Lower leg skin (tissue), 4 donors: ENCODE measurements at regions not wholly inside any gene's neighbourhood (a gene's known extent, or its start where the extent isn't known, plus 50 kb on each side); places are given as distances from the start of the nearest gene placed in this dataset.

ENCODE experiments used
- DNase-seq, 2 donors: peaks; one replicate each; pipeline ENCODE4 v3.0.0-alpha.2; 2019; ENCODE audit warnings: low spot score in 2 of 2
- H3K4me3 ChIP-seq: fragments of 200-600 bp; sonication (generic); 2 replicates; pipeline ENCODE4 v1.5.1; 2017; ENCODE audit warnings: mild to moderate bottlenecking, low read depth; ENCODE audit not compliant: poor library complexity, severe bottlenecking
- CTCF ChIP-seq, 3 donors: fragments of 450-650 bp; IDR thresholded peaks; one replicate each; pipeline ENCODE4 v1.5.1; 2016; ENCODE audit warnings: antibody characterized with exemption in 3 of 3, mild to moderate bottlenecking in 3 of 3, moderate library complexity in 2 of 3
- POLR2A ChIP-seq, 2 donors: fragments of 450-650 bp; IDR thresholded peaks; one replicate each; pipeline ENCODE4 v1.6.1; 2016 to 2017; ENCODE audit warnings: antibody characterized with exemption in 2 of 2, mild to moderate bottlenecking in 1 of 2, moderate library complexity in 1 of 2
- WGBS, 2 donors: methylation state at CpG; one replicate each; pipeline ENCODE4 v1.1.5; 2018; 5-methylcytosine and 5-hydroxymethylcytosine counted together
- intact Hi-C: fragments of 100-400 bp; cut with DNase I; formaldehyde crosslinking; loops from one replicate; pipeline ENCODE4 v1.15.0; 2023; ENCODE audit warnings: low total_unique reads

- 67 to 82% methylated on average over 1 of the region's 1 CpG for WGBS, 2 donors
- no peak for DNase-seq
- no peak overlapping the region for H3K4me3 ChIP-seq
- TF ChIP-seq POLR2A (IDR thresholded peaks at IDR 0.05) (no peak), CTCF (IDR thresholded peaks at IDR 0.05) (no peak)
- intact Hi-C loops = no loop called here
Observed at GRCh38 chr10:90458571-90458970, 399.3 kb downstream of the HTR7 start.

- no peak for DNase-seq
- 26 to 28% methylated on average over 4 of the region's 4 CpGs for WGBS, 2 donors
- TF ChIP-seq POLR2A (IDR thresholded peaks at IDR 0.05) (no peak), CTCF (IDR thresholded peaks at IDR 0.05) (no peak)
- no peak overlapping the region for H3K4me3 ChIP-seq
- intact Hi-C loops = no loop called here
Observed at GRCh38 chr10:90461437-90462155, 396.2 kb downstream of the HTR7 start.

- H3K4me3 ChIP-seq = no peak overlapping the region
- TF ChIP-seq CTCF (IDR thresholded peaks at IDR 0.05) (no peak), POLR2A (IDR thresholded peaks at IDR 0.05) (no peak)
- DNase-seq = no peak
- intact Hi-C loops = no loop called here
- 83 to 85% methylated on average over 2 of the region's 2 CpGs for WGBS, 2 donors
Observed at GRCh38 chr10:90462749-90463470, 394.9 kb downstream of the HTR7 start.

GRCh38 chr10:90464329-90464728 is 393.5 kb downstream of the HTR7 start:
- no peak for TF ChIP-seq POLR2A (IDR thresholded peaks at IDR 0.05)
- TF ChIP-seq CTCF (IDR thresholded peaks at IDR 0.05) = no peak
- intact Hi-C loops = no loop called here
- DNase-seq = no peak
- no peak overlapping the region for H3K4me3 ChIP-seq
- WGBS, 2 donors = 51 to 67% methylated on average over 1 of the region's 1 CpG

- DNase-seq = no peak
- intact Hi-C loops = no loop called here
- H3K4me3 ChIP-seq = no peak overlapping the region
- 86 to 95% methylated on average over 1 of the region's 1 CpG for WGBS, 2 donors
- no peak for TF ChIP-seq CTCF (IDR thresholded peaks at IDR 0.05)
- TF ChIP-seq POLR2A (IDR thresholded peaks at IDR 0.05) = no peak
Observed at GRCh38 chr10:90470966-90471365, 386.9 kb downstream of the HTR7 start.
